NT2/D1 (cell line): ENCODE measurements at regions not wholly inside any gene's neighbourhood (a gene's known extent, or its start where the extent isn't known, plus 50 kb on each side); places are given as distances from the start of the nearest gene placed in this dataset.

Experiments
- SUZ12 ChIP-seq: IDR thresholded peaks from 2 replicates; pipeline ENCODE4 v1.6.1; 2011; ENCODE audit not compliant: insufficient read length, insufficient read depth; ENCODE audit errors: extremely low read depth
- YY1 ChIP-seq: IDR thresholded peaks from 2 replicates; pipeline ENCODE4 v1.6.1; 2011; ENCODE audit not compliant: insufficient read length, insufficient read depth
- ZNF274 ChIP-seq: IDR thresholded peaks from 2 replicates; pipeline ENCODE4 v1.6.1; 2011; ENCODE audit warnings: mild to moderate bottlenecking, low read depth, low read length

GRCh38 chr9:90737742-90738141 lies 63.9 kb upstream of the SYK start:
- TF ChIP-seq SUZ12: no peak
- TF ChIP-seq YY1: no peak
- no peak for TF ChIP-seq ZNF274
